ENCODE measurements at regions not wholly inside any gene's neighbourhood (a gene's known extent, or its start where the extent isn't known, plus 50 kb on each side); places are given as distances from the start of the nearest gene placed in this dataset.

- Histone ChIP-seq H3K9ac (ENCODE audit: low read length) (no peak overlapping the region), H3K9me2 (ENCODE audit: insufficient read depth, low read length) (no peaks in the 10 kb centered on the region), H3K4me2 (ENCODE audit: low read length) (peak overlapping the region; percentile 10), H3K9me3 (ENCODE audit: low read length) (no peaks in the 10 kb centered on the region), H3K79me2 (replicated peaks; ENCODE audit: insufficient read depth, low read length) (no peaks in the 10 kb centered on the region), H3K4me3 (ENCODE audit: low read length) (no peak overlapping the region), H4K20me1 (ENCODE audit: insufficient read depth) (no peaks in the 10 kb centered on the region), H3K36me3 (ENCODE audit: insufficient read depth, low read length) (no peaks in the 10 kb centered on the region), H3K27ac (ENCODE audit: low read length) (no peak overlapping the region), H3K27me3 (ENCODE audit: insufficient read depth, low read depth, low read length) (no peaks in the 10 kb centered on the region), H2AFZ (ENCODE audit: low read depth, low read length) (no peak overlapping the region), H3F3A (ENCODE audit: insufficient read depth, low read length, poor library complexity, severe bottlenecking) (no peaks in the 10 kb centered on the region)
- no peak for TF ChIP-seq TAF1 (IDR thresholded peaks at IDR 0.05; ENCODE audit: low read depth)
- no peak for TF ChIP-seq POLR2AphosphoS5 (IDR thresholded peaks at IDR 0.05)
- TF ChIP-seq EP300 (conservative IDR thresholded peaks at IDR 0.05; ENCODE audit: poor library complexity, severe bottlenecking) = no peak
- TF ChIP-seq RAD21 (conservative IDR thresholded peaks at IDR 0.05) = no peak
- TF ChIP-seq EZH2 (IDR thresholded peaks at IDR 0.05; ENCODE audit: borderline replicate concordance, insufficient read depth, low read length, poor library complexity, severe bottlenecking) = no peak
These were observed 66.9 kb upstream of the DIAPH3 start for GRCh38 chr13:60230593-60230992.

- no peak for TF ChIP-seq CTCF (IDR thresholded peaks at IDR 0.05; ENCODE audit: poor library complexity, severe bottlenecking)
- no peak for TF ChIP-seq POLR2AphosphoS5 (IDR thresholded peaks at IDR 0.05)
- no peak for TF ChIP-seq EP300 (conservative IDR thresholded peaks at IDR 0.05; ENCODE audit: poor library complexity, severe bottlenecking)
- no peak for TF ChIP-seq TAF1 (IDR thresholded peaks at IDR 0.05; ENCODE audit: low read depth)
- TF ChIP-seq EZH2 (IDR thresholded peaks at IDR 0.05; ENCODE audit: borderline replicate concordance, insufficient read depth, low read length, poor library complexity, severe bottlenecking) = no peak
- no peak for TF ChIP-seq SMC3 (conservative IDR thresholded peaks at IDR 0.05; ENCODE audit: poor library complexity)
- TF ChIP-seq REST (IDR thresholded peaks at IDR 0.05; ENCODE audit: borderline replicate concordance) = no peak
- TF ChIP-seq MXI1 (conservative IDR thresholded peaks at IDR 0.05; ENCODE audit: poor library complexity, severe bottlenecking) = no peak
- TF ChIP-seq RAD21 (conservative IDR thresholded peaks at IDR 0.05) = no peak
- no peak overlapping the region for H3K4me2 ChIP-seq (ENCODE audit: low read length)
- H2AFZ ChIP-seq (ENCODE audit: low read depth, low read length) = no peak overlapping the region
- H3K9me3 ChIP-seq (ENCODE audit: low read length) = no peaks in the 10 kb centered on the region
- no peak overlapping the region for H3K9ac ChIP-seq (ENCODE audit: low read length)
- no peak overlapping the region for H3K27ac ChIP-seq (ENCODE audit: low read length)
- no peak overlapping the region for H3K4me3 ChIP-seq (ENCODE audit: low read length)
- no peaks in the 10 kb centered on the region for H3F3A ChIP-seq (ENCODE audit: insufficient read depth, low read length, poor library complexity, severe bottlenecking)
- no peaks in the 10 kb centered on the region for H3K9me2 ChIP-seq (ENCODE audit: insufficient read depth, low read length)
- H4K20me1 ChIP-seq (ENCODE audit: insufficient read depth) = no peaks in the 10 kb centered on the region
- no peaks in the 10 kb centered on the region for H3K27me3 ChIP-seq (ENCODE audit: insufficient read depth, low read depth, low read length)
- no peaks in the 10 kb centered on the region for H3K36me3 ChIP-seq (ENCODE audit: insufficient read depth, low read length)
- no peaks in the 10 kb centered on the region for H3K79me2 ChIP-seq (replicated peaks; ENCODE audit: insufficient read depth, low read length)
These were observed 78.4 kb upstream of the DIAPH3 start for GRCh38 chr13:60242043-60242595.
